B cell (primary cell): ENCODE measurements at regions not wholly inside any gene's neighbourhood (a gene's known extent, or its start where the extent isn't known, plus 50 kb on each side); places are given as distances from the start of the nearest gene placed in this dataset. TPM values are rescaled to one million over a fixed set of nuclear protein-coding genes. Genes with fewer than 3 reads are reported as not detected.

Source experiments
- ATAC-seq: fragments of 200-7000 bp; cut with Tn5 transposase; one replicate; pipeline ENCODE4 v1.10.0; 2021; ENCODE audit warnings: low read depth, mild to moderate bottlenecking, moderate number of reproducible peaks, moderate library complexity
- CTCF ChIA-PET: fragments of 350-600 bp; sonication (Branson Sonifier 250); formaldehyde crosslinking; loops from one replicate; lab custom pipeline; 2021; ENCODE audit warnings: antibody characterized with exemption, inconsistent platforms; lab: Charles Lee
- POLR2A ChIA-PET: fragments of 350-600 bp; sonication (Branson Sonifier 250); formaldehyde crosslinking; loops from one replicate; lab custom pipeline; 2021; ENCODE audit warnings: antibody characterized with exemption; lab: Charles Lee
- DNase-seq: peaks from one replicate; pipeline ENCODE4 v3.0.0; 2013
- H2AFZ ChIP-seq: 2 replicates; pipeline ENCODE4 v1.6.1; 2012; ENCODE audit warnings: mild to moderate bottlenecking, low read depth, low read length; ENCODE audit not compliant: insufficient read depth, poor library complexity, severe bottlenecking
- H3K27ac ChIP-seq, 2 donors: 1 replicate in 1 of 2; 2 replicates in 1 of 2; pipeline ENCODE4 v1.5.1; 2012 to 2013; ENCODE audit warnings: low read length in 2 of 2, mild to moderate bottlenecking in 2 of 2, moderate library complexity in 1 of 2
- H3K27me3 ChIP-seq, 4 experiments: fragments of 200-600 bp in 1 of 4; sonication (generic) in 1 of 4; replicated peaks in 1 of 4; 1 replicate in 2 of 4; 2 replicates in 2 of 4; pipeline versions ENCODE4 v1.6.1 to v1.7.0; 2013 to 2016; ENCODE audit warnings: low read length in 3 of 4, mild to moderate bottlenecking in 2 of 4, mixed read lengths in 1 of 4, moderate library complexity in 1 of 4; ENCODE audit not compliant: insufficient read depth in 4 of 4, control insufficient read depth in 3 of 4; ENCODE audit errors: control extremely low read depth in 1 of 4
- H3K36me3 ChIP-seq, 2 experiments: replicated peaks in 1 of 2; 1 replicate in 1 of 2; 2 replicates in 1 of 2; pipeline versions ENCODE4 v1.6.1 to v1.7.1; 2013; ENCODE audit warnings: low read length in 1 of 2; ENCODE audit not compliant: insufficient read depth in 2 of 2, control insufficient read depth in 1 of 2; ENCODE audit errors: control extremely low read depth in 1 of 2, extremely low read depth in 1 of 2
- H3K4me1 ChIP-seq, 2 donors: fragments of 200-600 bp in 1 of 2; sonication (generic) in 1 of 2; 1 replicate in 1 of 2; 2 replicates in 1 of 2; pipeline versions ENCODE4 v1.5.1 to v1.6.1; 2013 to 2017; ENCODE audit warnings: low read length in 2 of 2; ENCODE audit not compliant: control insufficient read depth in 2 of 2, insufficient read depth in 2 of 2
- H3K4me2 ChIP-seq: replicated peaks from 2 replicates; pipeline ENCODE3; 2012; ENCODE audit warnings: mild to moderate bottlenecking, low read depth, low read length; ENCODE audit not compliant: poor library complexity, severe bottlenecking
- H3K4me3 ChIP-seq, 5 experiments: fragments of 200-600 bp in 1 of 5; sonication (generic) in 1 of 5; 1 replicate in 3 of 5; 2 replicates in 2 of 5; pipeline versions ENCODE4 v1.5.1 to v1.7.0; 2011 to 2016; ENCODE audit warnings: low read length in 4 of 5, mild to moderate bottlenecking in 4 of 5, low read depth in 2 of 5, control low read depth in 1 of 5, moderate library complexity in 1 of 5; ENCODE audit not compliant: insufficient read depth in 1 of 5; ENCODE audit errors: control extremely low read depth in 1 of 5, extremely low read depth in 1 of 5
- H3K79me2 ChIP-seq: fragments of 200-600 bp; sonication (generic); one replicate; pipeline ENCODE4 v1.6.0; 2016; ENCODE audit warnings: low read length; ENCODE audit not compliant: control insufficient read depth, insufficient read depth
- H3K9ac ChIP-seq: fragments of 200-600 bp; sonication (generic); 2 replicates; pipeline ENCODE4 v1.6.1; 2017; ENCODE audit warnings: mild to moderate bottlenecking, low read length, moderate library complexity
- H3K9me3 ChIP-seq, 3 donors: one replicate each; pipeline versions ENCODE4 v1.6.1 to v1.7.1; 2013; ENCODE audit warnings: low read length in 2 of 3; ENCODE audit not compliant: control insufficient read depth in 2 of 3, insufficient read depth in 1 of 3; ENCODE audit errors: control extremely low read depth in 1 of 3
- H4K20me1 ChIP-seq: 2 replicates; pipeline ENCODE4 v1.6.0; 2012; ENCODE audit warnings: mild to moderate bottlenecking, low read length; ENCODE audit not compliant: insufficient read depth, control insufficient read depth, poor library complexity, severe bottlenecking
- H3K27ac Mint-ChIP-seq: one replicate; pipeline ENCODE4 v1.8.0; 2021; ENCODE audit warnings: mixed read lengths
- H3K27me3 Mint-ChIP-seq: one replicate; pipeline ENCODE4 v1.8.0; 2021; ENCODE audit warnings: mixed read lengths
- H3K4me1 Mint-ChIP-seq: one replicate; pipeline ENCODE4 v1.8.0; 2021; ENCODE audit warnings: mixed read lengths
- H3K4me3 Mint-ChIP-seq: one replicate; pipeline ENCODE4 v1.8.0; 2021; ENCODE audit warnings: mixed read lengths
- H3K9me3 Mint-ChIP-seq: one replicate; pipeline ENCODE4 v1.8.0; 2022; ENCODE audit warnings: mixed read lengths; ENCODE audit not compliant: insufficient read depth
- CTCF ChIP-seq: fragments of 200-600 bp; IDR thresholded peaks from one replicate; pipeline ENCODE4 v1.8.0; 2022; ENCODE audit warnings: antibody characterized with exemption, mild to moderate bottlenecking
- EZH2 ChIP-seq: IDR thresholded peaks from 2 replicates; pipeline ENCODE4 v1.6.1; 2012; ENCODE audit warnings: borderline replicate concordance, low read depth, mild to moderate bottlenecking, moderate library complexity, low read length; ENCODE audit not compliant: insufficient read depth, poor library complexity, severe bottlenecking
- WGBS: methylation state at CpG from one replicate; pipeline ENCODE4 v1.1.5; 2013; ENCODE audit warnings: missing lambda C conversion rate; ENCODE audit not compliant: insufficient coverage; 5-methylcytosine and 5-hydroxymethylcytosine counted together
- intact Hi-C: fragments of 100-400 bp; cut with micrococcal nuclease; formaldehyde crosslinking; loops from one replicate; pipeline ENCODE4 v1.10.0; 2022
- small RNA-seq: library from RNA; depleted of rRNA; stranded (forward); fragments of <200 nt; gene quantifications from one replicate; pipeline ENCODE3, GENCODE V24; 2012; ENCODE audit warnings: low replicate concordance, low read depth; ENCODE audit not compliant: insufficient read length

GRCh38 chr2:104794441-104794840 is 59.5 kb upstream of the POU3F3 start:
- Histone ChIP-seq H3K79me2 (no peaks in the 10 kb centered on the region), H3K4me1 (no peaks in the 10 kb centered on the region), H2AFZ (no peak overlapping the region), H3K27me3 (peaks cover 0 to 4% (median 0%) of the 10 kb centered on the region in 4 experiments), H3K9me3 (no peaks in the 10 kb centered on the region), H3K9ac (no peak overlapping the region), H3K4me2 (no peak overlapping the region), H3K36me3 (no peaks in the 10 kb centered on the region), H3K4me3 (no peak overlapping the region), H3K27ac (no peak overlapping the region), H4K20me1 (no peaks in the 10 kb centered on the region)
- no peak for ATAC-seq
- Mint-ChIP-seq H3K4me1 (no peaks in the 10 kb centered on the region), H3K27me3 (peaks cover 11% of the 10 kb centered on the region), H3K27ac (no peak overlapping the region), H3K9me3 (no peaks in the 10 kb centered on the region), H3K4me3 (no peak overlapping the region)
- ChIA-PET CTCF (no interaction called here), POLR2A (no interaction called here)
- WGBS = 100% methylated on average over 1 of the region's 2 CpGs
- intact Hi-C loops = no loop called here
- TF ChIP-seq CTCF = no peak
- TF ChIP-seq EZH2 = no peak
- no peak for DNase-seq

Small RNAs in the stretch of these regions (small RNA-seq; reads per million reads assigned to genes)
- gene RF00139 (not detected), gene RF02091 (not detected)
